HepG2 (cell line): ENCODE measurements at regions not wholly inside any gene's neighbourhood (a gene's known extent, or its start where the extent isn't known, plus 50 kb on each side); places are given as distances from the start of the nearest gene placed in this dataset.

ENCODE experiments used
- ARID4A ChIP-seq: sonication (generic); formaldehyde crosslinking; IDR thresholded peaks from 2 replicates; pipeline ENCODE4 v1.5.0; 2020; ENCODE audit warnings: mild to moderate bottlenecking, missing genetic modification reagents, borderline replicate concordance
- ARNT2 ChIP-seq: sonication (generic); formaldehyde crosslinking; IDR thresholded peaks from 2 replicates; pipeline ENCODE4 v1.8.0; 2022; ENCODE audit warnings: mild to moderate bottlenecking, low read depth, missing genetic modification reagents, moderate library complexity
- BRF2 ChIP-seq: sonication (generic); formaldehyde crosslinking; IDR thresholded peaks from 2 replicates; pipeline ENCODE4 v1.8.1; 2022; ENCODE audit warnings: mild to moderate bottlenecking, missing genetic modification reagents
- EHMT2 ChIP-seq: fragments of 200-600 bp; sonication (generic); IDR thresholded peaks from 2 replicates; pipeline ENCODE4 v1.7.0; 2017; ENCODE audit warnings: antibody characterized with exemption, low read depth, low read length, borderline replicate concordance
- ELF1 ChIP-seq: sonication (generic); formaldehyde crosslinking; IDR thresholded peaks from 2 replicates; pipeline ENCODE4 v1.4.0; 2020; ENCODE audit warnings: missing genetic modification reagents
- FOSL2 ChIP-seq: sonication (generic); formaldehyde crosslinking; IDR thresholded peaks from 2 replicates; pipeline ENCODE4 v1.4.0; 2020; ENCODE audit warnings: missing genetic modification reagents
- FOXP4 ChIP-seq: sonication (generic); formaldehyde crosslinking; IDR thresholded peaks from 2 replicates; pipeline ENCODE4 v1.4.0; 2020; ENCODE audit warnings: missing genetic modification reagents
- KLF16 ChIP-seq, 2 experiments: sonication (generic) in 1 of 2; formaldehyde crosslinking in 1 of 2; IDR thresholded peaks; 2 replicates each; pipeline versions ENCODE4 v1.6.1 to v1.8.0; 2016 to 2023; ENCODE audit warnings: missing genetic modification reagents in 2 of 2, missing compliant biosample characterization in 1 of 2
- MAX ChIP-seq: IDR thresholded peaks from 2 replicates; pipeline ENCODE4 v1.6.1; 2012; ENCODE audit warnings: inconsistent platforms
- MLLT10 ChIP-seq: sonication (generic); formaldehyde crosslinking; IDR thresholded peaks from 2 replicates; pipeline ENCODE4 v1.4.0; 2020; ENCODE audit warnings: missing genetic modification reagents
- NR2C2 ChIP-seq: sonication (generic); formaldehyde crosslinking; IDR thresholded peaks from 2 replicates; pipeline ENCODE4 v1.4.0; 2020; ENCODE audit warnings: missing genetic modification reagents, mild to moderate bottlenecking, moderate library complexity, borderline replicate concordance
- REPIN1 ChIP-seq: sonication (generic); formaldehyde crosslinking; IDR thresholded peaks from 2 replicates; pipeline ENCODE4 v1.8.0; 2022; ENCODE audit warnings: missing genetic modification reagents, low read depth, mild to moderate bottlenecking, borderline replicate concordance
- SP4 ChIP-seq: sonication (generic); formaldehyde crosslinking; IDR thresholded peaks from 2 replicates; pipeline ENCODE4 v1.8.1; 2023; ENCODE audit warnings: mild to moderate bottlenecking, missing genetic modification reagents
- TARDBP ChIP-seq: sonication (generic); formaldehyde crosslinking; IDR thresholded peaks from 2 replicates; pipeline ENCODE4 v1.8.0; 2022; ENCODE audit warnings: mild to moderate bottlenecking, missing genetic modification reagents
- TBL1XR1 ChIP-seq: fragments of 150-350 bp; IDR thresholded peaks from 2 replicates; pipeline ENCODE4 v1.6.1; 2014; ENCODE audit warnings: borderline replicate concordance, low read length; ENCODE audit not compliant: partially characterized antibody
- TCF7 ChIP-seq: sonication (generic); IDR thresholded peaks from 2 replicates; pipeline ENCODE4 v1.6.1; 2016; ENCODE audit warnings: antibody characterized with exemption, low read depth
- TOPORS ChIP-seq: sonication (generic); formaldehyde crosslinking; IDR thresholded peaks from 2 replicates; pipeline ENCODE4 v1.8.0; 2023; ENCODE audit warnings: mild to moderate bottlenecking, missing genetic modification reagents
- ZGPAT ChIP-seq: IDR thresholded peaks from 2 replicates; pipeline ENCODE4 v1.6.1; 2016; ENCODE audit warnings: mild to moderate bottlenecking
- ZKSCAN8 ChIP-seq: IDR thresholded peaks from 2 replicates; pipeline ENCODE4 v1.6.1; 2016; ENCODE audit warnings: borderline replicate concordance, missing genetic modification reagents, missing compliant biosample characterization
- ZNF160 ChIP-seq: sonication (generic); formaldehyde crosslinking; IDR thresholded peaks from 2 replicates; pipeline ENCODE4 v1.8.0; 2022; ENCODE audit warnings: mild to moderate bottlenecking, inconsistent platforms, missing genetic modification reagents
- ZNF546 ChIP-seq: sonication (generic); formaldehyde crosslinking; conservative IDR thresholded peaks from 2 replicates; pipeline ENCODE4 v1.8.1; 2023; ENCODE audit warnings: mild to moderate bottlenecking, missing genetic modification reagents
- ZNF816 ChIP-seq: sonication (generic); formaldehyde crosslinking; IDR thresholded peaks from 2 replicates; pipeline ENCODE4 v1.8.0; 2022; ENCODE audit warnings: missing genetic modification reagents, mild to moderate bottlenecking, borderline replicate concordance

GRCh38 chr10:111475720-111476119 lies 398.9 kb downstream of the ADRA2A start (continued):
- 0 out of 2 replicates have a peak, but pooled peaks have one; percentile 29 for TF ChIP-seq TOPORS
- peak; percentile 75; the same call in 1 of the 2 replicates for TF ChIP-seq REPIN1 (CRISPR knock-in tag)
- peak; percentile 68 for TF ChIP-seq FOSL2 (CRISPR knock-in tag)
- TF ChIP-seq ZNF546 = no peak
- no peak for TF ChIP-seq SP4 (CRISPR knock-in tag)
- TF ChIP-seq ZNF160 = peak; percentile 62; the same call in 1 of the 2 replicates
- peak; percentile 60; the same call in 1 of the 2 replicates for TF ChIP-seq EHMT2
- no peak for TF ChIP-seq MLLT10 (CRISPR knock-in tag)
- TF ChIP-seq ELF1 (CRISPR knock-in tag) = peak; percentile 73
- peak; percentile 51; the same call in 1 of the 2 replicates for TF ChIP-seq ZNF816 (CRISPR knock-in tag)
- TF ChIP-seq ARNT2 (CRISPR knock-in tag) = no peak
- peak; percentile 69; the same call in 1 of the 2 replicates for TF ChIP-seq BRF2 (CRISPR knock-in tag)
- TF ChIP-seq TBL1XR1 = peak; percentile 50
- peak; percentile 16; the same call in 1 of the 2 replicates for TF ChIP-seq FOXP4 (CRISPR knock-in tag)
- peak; percentile 24; the same call in 1 of the 2 replicates for TF ChIP-seq ARID4A (CRISPR knock-in tag)
- peak; percentile 88 for TF ChIP-seq TCF7
- TF ChIP-seq KLF16 (CRISPR knock-in tag; IDR thresholded peaks at IDR 0.05) = 0 out of 4 replicates have a peak, but pooled peaks of 1 of the 2 experiments have one; percentile 46
- TF ChIP-seq TARDBP (CRISPR knock-in tag) = peak; percentile 86
- TF ChIP-seq NR2C2 (CRISPR knock-in tag) = peak; percentile 62
- TF ChIP-seq ZGPAT = peak; percentile 73; the same call in 1 of the 2 replicates
- TF ChIP-seq ZKSCAN8 (CRISPR knock-in tag) = no peak
- 0 out of 2 replicates have a peak, but pooled peaks have one; percentile 21 for TF ChIP-seq MAX
